ENCODE measurements at regions not wholly inside any gene's neighbourhood (a gene's known extent, or its start where the extent isn't known, plus 50 kb on each side); places are given as distances from the start of the nearest gene placed in this dataset.

DNA sequence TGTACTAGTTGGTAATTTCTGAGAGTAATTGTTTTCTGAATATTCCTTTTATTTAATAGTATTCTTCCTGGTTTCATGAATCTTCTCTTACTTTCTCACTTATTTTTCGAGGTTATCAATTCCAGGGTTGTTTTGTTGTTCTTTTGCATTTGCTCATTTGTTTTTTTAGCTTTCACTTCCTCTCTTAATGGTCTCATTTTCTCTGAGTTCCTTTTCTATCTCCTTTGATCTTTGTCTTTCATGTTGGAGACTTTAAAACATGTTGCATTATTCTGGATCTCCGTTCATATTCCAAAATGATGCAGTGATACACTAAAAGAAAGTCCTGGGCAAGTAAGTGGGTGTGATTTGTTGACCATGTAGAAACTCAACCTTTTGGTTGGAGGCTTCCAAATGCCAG, 345.3 kb upstream of the SLC35B3 start:
- no peaks in the 10 kb centered on the region for H3K36me3 ChIP-seq (ENCODE audit: control insufficient read depth in 1 of 2, insufficient read depth in 2 of 2, low read length in 2 of 2)
- ATAC-seq, result no peak
- DNase-seq (ENCODE audit: low read depth, low spot score), result no peak
- H3K4me2 ChIP-seq (ENCODE audit: low read length), result no peak overlapping the region
- H3K9ac ChIP-seq (ENCODE audit: low read length), result no peak overlapping the region
- TF ChIP-seq TCF7L2 (IDR thresholded peaks at IDR 0.05; ENCODE audit: borderline replicate concordance, extremely low read depth, insufficient read depth, insufficient read length) (no peak), RAD21 (IDR thresholded peaks at IDR 0.05; ENCODE audit: low read depth) (no peak), SIN3A (IDR thresholded peaks at IDR 0.05; ENCODE audit: low read depth) (no peak), EZH2 (IDR thresholded peaks at IDR 0.05) (no peak), JUND (IDR thresholded peaks at IDR 0.05) (no peak), SRF (IDR thresholded peaks at IDR 0.05; ENCODE audit: low read depth) (no peak), POLR2AphosphoS5 (IDR thresholded peaks at IDR 0.05; ENCODE audit: low read depth, low read length) (no peak), ZFX (IDR thresholded peaks at IDR 0.05) (no peak), FOSL1 (IDR thresholded peaks at IDR 0.05; ENCODE audit: low read depth) (no peak), POLR2A (IDR thresholded peaks at IDR 0.05; ENCODE audit: borderline replicate concordance, extremely low read depth, insufficient read depth, insufficient read length) (no peak), EZH2phosphoT487 (IDR thresholded peaks at IDR 0.05; ENCODE audit: borderline replicate concordance) (no peak), YY1 (IDR thresholded peaks at IDR 0.05; ENCODE audit: extremely low read depth, insufficient replicate concordance, low read depth, low read length) (no peak), ZNF274 (IDR thresholded peaks at IDR 0.05; ENCODE audit: low read depth, low read length) (no peak), ELF1 (IDR thresholded peaks at IDR 0.05; ENCODE audit: borderline replicate concordance, low read depth) (no peak), CEBPB (IDR thresholded peaks at IDR 0.05; ENCODE audit: low read depth) (no peak)
- TF ChIP-seq, protein P1, sequence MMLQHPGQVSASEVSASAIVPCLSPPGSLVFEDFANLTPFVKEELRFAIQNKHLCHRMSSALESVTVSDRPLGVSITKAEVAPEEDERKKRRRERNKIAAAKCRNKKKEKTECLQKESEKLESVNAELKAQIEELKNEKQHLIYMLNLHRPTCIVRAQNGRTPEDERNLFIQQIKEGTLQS (IDR thresholded peaks at IDR 0.05), result no peak
- TF ChIP-seq, protein P2, sequence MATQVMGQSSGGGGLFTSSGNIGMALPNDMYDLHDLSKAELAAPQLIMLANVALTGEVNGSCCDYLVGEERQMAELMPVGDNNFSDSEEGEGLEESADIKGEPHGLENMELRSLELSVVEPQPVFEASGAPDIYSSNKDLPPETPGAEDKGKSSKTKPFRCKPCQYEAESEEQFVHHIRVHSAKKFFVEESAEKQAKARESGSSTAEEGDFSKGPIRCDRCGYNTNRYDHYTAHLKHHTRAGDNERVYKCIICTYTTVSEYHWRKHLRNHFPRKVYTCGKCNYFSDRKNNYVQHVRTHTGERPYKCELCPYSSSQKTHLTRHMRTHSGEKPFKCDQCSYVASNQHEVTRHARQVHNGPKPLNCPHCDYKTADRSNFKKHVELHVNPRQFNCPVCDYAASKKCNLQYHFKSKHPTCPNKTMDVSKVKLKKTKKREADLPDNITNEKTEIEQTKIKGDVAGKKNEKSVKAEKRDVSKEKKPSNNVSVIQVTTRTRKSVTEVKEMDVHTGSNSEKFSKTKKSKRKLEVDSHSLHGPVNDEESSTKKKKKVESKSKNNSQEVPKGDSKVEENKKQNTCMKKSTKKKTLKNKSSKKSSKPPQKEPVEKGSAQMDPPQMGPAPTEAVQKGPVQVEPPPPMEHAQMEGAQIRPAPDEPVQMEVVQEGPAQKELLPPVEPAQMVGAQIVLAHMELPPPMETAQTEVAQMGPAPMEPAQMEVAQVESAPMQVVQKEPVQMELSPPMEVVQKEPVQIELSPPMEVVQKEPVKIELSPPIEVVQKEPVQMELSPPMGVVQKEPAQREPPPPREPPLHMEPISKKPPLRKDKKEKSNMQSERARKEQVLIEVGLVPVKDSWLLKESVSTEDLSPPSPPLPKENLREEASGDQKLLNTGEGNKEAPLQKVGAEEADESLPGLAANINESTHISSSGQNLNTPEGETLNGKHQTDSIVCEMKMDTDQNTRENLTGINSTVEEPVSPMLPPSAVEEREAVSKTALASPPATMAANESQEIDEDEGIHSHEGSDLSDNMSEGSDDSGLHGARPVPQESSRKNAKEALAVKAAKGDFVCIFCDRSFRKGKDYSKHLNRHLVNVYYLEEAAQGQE (IDR thresholded peaks at IDR 0.05; ENCODE audit: low read depth), result no peak
- TF ChIP-seq, protein P3, sequence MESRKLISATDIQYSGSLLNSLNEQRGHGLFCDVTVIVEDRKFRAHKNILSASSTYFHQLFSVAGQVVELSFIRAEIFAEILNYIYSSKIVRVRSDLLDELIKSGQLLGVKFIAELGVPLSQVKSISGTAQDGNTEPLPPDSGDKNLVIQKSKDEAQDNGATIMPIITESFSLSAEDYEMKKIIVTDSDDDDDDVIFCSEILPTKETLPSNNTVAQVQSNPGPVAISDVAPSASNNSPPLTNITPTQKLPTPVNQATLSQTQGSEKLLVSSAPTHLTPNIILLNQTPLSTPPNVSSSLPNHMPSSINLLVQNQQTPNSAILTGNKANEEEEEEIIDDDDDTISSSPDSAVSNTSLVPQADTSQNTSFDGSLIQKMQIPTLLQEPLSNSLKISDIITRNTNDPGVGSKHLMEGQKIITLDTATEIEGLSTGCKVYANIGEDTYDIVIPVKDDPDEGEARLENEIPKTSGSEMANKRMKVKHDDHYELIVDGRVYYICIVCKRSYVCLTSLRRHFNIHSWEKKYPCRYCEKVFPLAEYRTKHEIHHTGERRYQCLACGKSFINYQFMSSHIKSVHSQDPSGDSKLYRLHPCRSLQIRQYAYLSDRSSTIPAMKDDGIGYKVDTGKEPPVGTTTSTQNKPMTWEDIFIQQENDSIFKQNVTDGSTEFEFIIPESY (IDR thresholded peaks at IDR 0.05; ENCODE audit: extremely low read depth, insufficient replicate concordance, low read length), result no peak
- no peaks in the 10 kb centered on the region for H3K9me2 ChIP-seq (ENCODE audit: insufficient read depth)
- no peaks in the 10 kb centered on the region for H3K79me2 ChIP-seq (ENCODE audit: insufficient read depth, low read length)
- H3K4me3 ChIP-seq (replicated peaks in 1 of 2; ENCODE audit: low read depth in 1 of 2, low read length in 2 of 2), result no peak overlapping the region
- no peak overlapping the region for H2AFZ ChIP-seq (ENCODE audit: low read depth, low read length, poor library complexity, severe bottlenecking)
- no peaks in the 10 kb centered on the region for H3K9me3 ChIP-seq (ENCODE audit: control insufficient read depth in 1 of 2, insufficient read depth in 1 of 2, low read depth in 1 of 2, low read length in 2 of 2)
- ChIA-PET CTCF (no interaction called here), RAD21 (ENCODE audit: low non-redundant PET in 1 of 2, low total read pairs in 2 of 2, uncharacterized antibody in 2 of 2, unreplicated experiment in 2 of 2) (no interaction called here), POLR2A (no interaction called here)
- no peak overlapping the region for H3K27ac ChIP-seq (ENCODE audit: low read depth, low read length)
- no peaks in the 10 kb centered on the region for H4K20me1 ChIP-seq (ENCODE audit: insufficient read depth)
- BruUV-seq (replicated peaks), result no TSS peak
- H3K4me1 ChIP-seq (ENCODE audit: control insufficient read depth in 1 of 2, insufficient read depth in 2 of 2, low read length in 2 of 2), result peaks cover 0 to 4% of the 10 kb centered on the region in 2 experiments; a peak in 1 of 4 replicates
- no peaks in the 10 kb centered on the region for H3K27me3 ChIP-seq (ENCODE audit: insufficient read depth, low read length)
- intact Hi-C loops (cut with micrococcal nuclease), result no loop called here
